CD4-positive, alpha-beta T cell (primary cell): ENCODE measurements at regions not wholly inside any gene's neighbourhood (a gene's known extent, or its start where the extent isn't known, plus 50 kb on each side); places are given as distances from the start of the nearest gene placed in this dataset.

Source experiments
- ATAC-seq: fragments of 200-7000 bp; cut with Tn5 transposase; one replicate; pipeline ENCODE4 v1.10.0; 2022; ENCODE audit warnings: mild to moderate bottlenecking; ENCODE audit not compliant: poor library complexity
- CTCF ChIA-PET: fragments of 350-600 bp; sonication (Branson Sonifier 250); formaldehyde crosslinking; loops from one replicate; lab custom pipeline; 2021; ENCODE audit warnings: antibody characterized with exemption, inconsistent platforms; lab: Charles Lee
- POLR2A ChIA-PET: fragments of 350-600 bp; sonication (Branson Sonifier 250); formaldehyde crosslinking; loops from one replicate; lab custom pipeline; 2021; ENCODE audit warnings: antibody characterized with exemption, inconsistent platforms; lab: Charles Lee
- DNase-seq, 14 experiments: peaks; one replicate each; pipeline ENCODE4 v3.0.0-alpha.2; 2013 to 2020; ENCODE audit warnings: mixed read lengths in 2 of 14
- H3K27ac ChIP-seq, 2 donors: one replicate each; pipeline versions ENCODE4 v1.5.1 to v1.7.0; 2013; ENCODE audit warnings: low read length in 2 of 2, low read depth in 1 of 2, mild to moderate bottlenecking in 1 of 2
- H3K27me3 ChIP-seq, 2 experiments: 1 replicate in 1 of 2; 2 replicates in 1 of 2; pipeline versions ENCODE4 v1.6.1 to v1.7.0; 2013; ENCODE audit warnings: low read length in 2 of 2, control low read depth in 1 of 2, mild to moderate bottlenecking in 1 of 2, moderate library complexity in 1 of 2; ENCODE audit not compliant: insufficient read depth in 2 of 2, control insufficient read depth in 1 of 2
- H3K36me3 ChIP-seq: one replicate; pipeline ENCODE4 v1.6.1; 2013; ENCODE audit warnings: low read length, control low read depth; ENCODE audit not compliant: insufficient read depth
- H3K4me1 ChIP-seq: one replicate; pipeline ENCODE4 v1.6.1; 2013; ENCODE audit warnings: low read length, control low read depth; ENCODE audit not compliant: insufficient read depth
- H3K4me3 ChIP-seq: one replicate; pipeline ENCODE4 v1.5.1; 2013; ENCODE audit warnings: mild to moderate bottlenecking, low read length, moderate library complexity
- H3K9me3 ChIP-seq, 2 experiments: 1 replicate in 1 of 2; 2 replicates in 1 of 2; pipeline versions ENCODE4 v1.6.1 to v1.7.0; 2013; ENCODE audit warnings: low read length in 2 of 2, mild to moderate bottlenecking in 2 of 2, control low read depth in 1 of 2, moderate library complexity in 1 of 2; ENCODE audit not compliant: control insufficient read depth in 1 of 2, insufficient read depth in 1 of 2
- H3K27ac Mint-ChIP-seq: one replicate; pipeline ENCODE4 v1.8.0; 2020; ENCODE audit warnings: mixed read lengths
- H3K27me3 Mint-ChIP-seq: one replicate; pipeline ENCODE4 v1.8.0; 2021; ENCODE audit warnings: mixed read lengths
- H3K36me3 Mint-ChIP-seq: one replicate; pipeline ENCODE4 v1.8.0; 2021; ENCODE audit warnings: low read depth, mixed read lengths
- H3K4me1 Mint-ChIP-seq: one replicate; pipeline ENCODE4 v1.8.0; 2021; ENCODE audit warnings: low read depth, mixed read lengths
- H3K4me3 Mint-ChIP-seq: one replicate; pipeline ENCODE4 v1.8.0; 2020; ENCODE audit warnings: mild to moderate bottlenecking, mixed read lengths
- H3K9me3 Mint-ChIP-seq: one replicate; pipeline ENCODE4 v1.8.0; 2020; ENCODE audit warnings: mixed read lengths
- CTCF ChIP-seq: fragments of 200-600 bp; IDR thresholded peaks from one replicate; pipeline ENCODE4 v1.8.0; 2022; ENCODE audit warnings: antibody characterized with exemption, mild to moderate bottlenecking
- intact Hi-C, 2 experiments: fragments of 100-400 bp; cut with DNase I in 1 of 2; cut with micrococcal nuclease in 1 of 2; formaldehyde crosslinking; loops; one replicate each; pipeline versions ENCODE4 v1.15.1 to v1.9.0; 2023 to 2025; cut with DNase I, micrococcal nuclease

DNA sequence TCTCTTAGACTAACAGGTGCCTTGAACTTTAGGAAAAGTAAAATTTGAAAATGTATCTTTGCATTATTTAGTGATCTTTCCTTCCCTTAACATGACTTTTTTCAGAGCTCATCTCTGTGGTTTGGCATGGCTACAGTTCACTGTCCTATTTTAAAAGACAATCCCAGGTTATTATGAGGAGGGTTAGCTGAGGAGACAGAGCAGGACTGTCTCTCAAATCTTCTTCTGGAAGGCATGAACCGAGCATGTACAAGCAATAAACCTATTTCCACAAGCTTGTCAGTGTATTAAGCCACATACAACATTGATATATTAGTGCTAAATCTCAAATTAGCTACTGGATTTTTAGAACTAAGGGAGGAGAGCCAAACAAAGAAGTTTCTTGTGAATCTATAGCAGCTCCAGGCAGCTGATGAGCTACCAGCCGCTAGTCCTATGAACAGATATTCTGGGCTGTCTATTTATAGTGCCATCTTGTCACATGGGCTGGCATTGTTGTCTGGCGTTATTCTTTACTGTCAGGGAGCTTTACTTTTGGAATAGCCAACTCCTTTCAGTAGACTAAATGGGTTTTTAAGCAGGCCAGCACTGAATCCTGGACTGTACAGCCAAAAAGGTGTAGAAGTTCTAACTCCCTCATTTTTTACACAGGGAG lies 171.2 kb upstream of the ACTBL2 start:
- TF ChIP-seq CTCF, result no peak
- no peak for DNase-seq
- POLR2A ChIA-PET, result no interaction called here
- H3K27me3 Mint-ChIP-seq, result peaks cover 8% of the 10 kb centered on the region
- H3K36me3 Mint-ChIP-seq, result no peaks in the 10 kb centered on the region
- CTCF ChIA-PET, result no interaction called here
- Histone ChIP-seq H3K27ac (no peak overlapping the region), H3K27me3 (no peaks in the 10 kb centered on the region), H3K4me1 (no peaks in the 10 kb centered on the region), H3K4me3 (no peak overlapping the region), H3K9me3 (no peaks in the 10 kb centered on the region), H3K36me3 (no peaks in the 10 kb centered on the region)
- no peak for ATAC-seq
- no peak overlapping the region for H3K4me3 Mint-ChIP-seq
- no peak overlapping the region for H3K27ac Mint-ChIP-seq
- intact Hi-C loops, result no loop called here
- peaks cover 5% of the 10 kb centered on the region for H3K9me3 Mint-ChIP-seq
- no peaks in the 10 kb centered on the region for H3K4me1 Mint-ChIP-seq

DNA sequence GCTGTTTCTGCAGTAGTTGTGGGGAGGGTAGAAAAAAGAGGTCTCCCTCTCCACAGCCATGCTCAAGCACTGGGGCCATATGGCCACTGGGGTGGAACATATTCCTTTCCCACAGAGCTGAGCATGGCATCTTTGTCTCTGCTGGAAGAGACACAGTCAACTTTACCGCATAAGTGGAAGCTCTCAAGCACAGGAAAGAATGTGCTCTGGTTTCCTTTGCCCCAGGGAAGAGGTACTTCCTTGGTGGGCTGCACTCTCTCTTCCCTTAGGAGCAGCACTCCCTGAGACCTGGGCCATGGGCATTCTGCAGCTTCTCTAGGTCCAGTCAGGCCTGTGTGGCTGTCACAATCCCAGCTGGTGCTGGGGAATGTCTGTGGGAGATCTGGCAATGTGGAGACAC lies 168.5 kb upstream of the ACTBL2 start:
- H3K4me1 Mint-ChIP-seq, result no peaks in the 10 kb centered on the region
- H3K9me3 ChIP-seq, result no peaks in the 10 kb centered on the region
- peaks cover 15% of the 10 kb centered on the region for H3K27me3 Mint-ChIP-seq
- peaks cover 13% of the 10 kb centered on the region for H3K9me3 Mint-ChIP-seq
- H3K4me3 ChIP-seq, result no peak overlapping the region
- H3K27ac Mint-ChIP-seq, result no peak overlapping the region
- ChIA-PET CTCF (no interaction called here), POLR2A (interaction anchor here (0.5 kb wide), 1 partner anchor 312 kb away, joined by 3 read pairs; no protein-coding TSS in a partner anchor)
- no peak for ATAC-seq
- no peaks in the 10 kb centered on the region for H3K4me1 ChIP-seq
- H3K36me3 Mint-ChIP-seq, result no peaks in the 10 kb centered on the region
- H3K4me3 Mint-ChIP-seq, result no peak overlapping the region
- H3K36me3 ChIP-seq, result no peaks in the 10 kb centered on the region
- H3K27ac ChIP-seq, result no peak overlapping the region
- no peak for DNase-seq
- no peak for TF ChIP-seq CTCF
- intact Hi-C loops, result loop anchor here (2.0 kb wide), 2 partner anchors 810 to 812 kb away; partner anchors contain the start of gene PLK2 (in 1 of the 2)
- H3K27me3 ChIP-seq, result no peaks in the 10 kb centered on the region

DNA sequence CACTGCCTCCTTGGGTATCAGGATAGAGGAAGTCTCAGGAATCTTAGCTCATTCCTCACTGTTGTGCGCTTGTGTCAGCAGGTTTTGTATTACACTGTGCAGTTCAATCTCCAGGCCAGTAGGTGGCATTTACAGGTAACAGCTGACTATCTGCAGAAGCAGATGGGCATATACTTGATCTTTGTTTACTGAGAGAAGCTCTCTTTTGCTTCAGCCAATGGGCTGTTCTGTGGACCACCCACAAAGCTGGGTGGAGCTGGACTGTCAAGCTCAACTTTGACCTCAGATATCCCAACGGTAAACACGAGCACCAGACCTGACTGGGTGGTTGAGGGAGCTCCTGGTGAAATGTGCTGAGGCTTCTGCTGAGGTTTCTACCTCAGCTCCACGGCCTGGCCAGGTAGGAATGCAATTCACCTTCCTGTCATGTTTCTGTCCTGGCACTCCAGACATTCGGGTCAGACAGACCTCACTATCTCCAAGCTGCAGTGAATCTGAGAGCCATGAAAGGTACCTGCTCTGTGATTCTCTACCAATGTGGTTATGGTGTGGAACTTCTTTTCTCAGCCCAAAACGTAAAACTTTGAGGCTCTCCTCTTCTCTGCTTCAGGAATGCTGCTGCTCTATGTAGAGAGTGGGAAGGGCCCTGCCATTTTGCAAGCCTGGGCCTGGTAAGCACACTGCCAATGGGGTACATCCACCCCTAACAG lies 167.9 kb upstream of the ACTBL2 start:
- intact Hi-C loops, result loop anchor here (2.0 kb wide), 2 partner anchors 810 to 812 kb away; partner anchors contain the start of gene PLK2 (in 1 of the 2)
- ChIA-PET POLR2A (interaction anchor here (0.5 to 1.2 kb wide), 2 partner anchors 312 to 810 kb away, joined by 3 to 4 read pairs; partner anchors contain the start of gene PLK2), CTCF (interaction anchor here (1.3 kb wide), 1 partner anchor 8 kb away, joined by 3 read pairs; no protein-coding TSS in a partner anchor)
- no peaks in the 10 kb centered on the region for H3K4me1 Mint-ChIP-seq
- H3K36me3 Mint-ChIP-seq, result no peaks in the 10 kb centered on the region
- Histone ChIP-seq H3K27ac (no peak overlapping the region), H3K9me3 (no peaks in the 10 kb centered on the region), H3K4me1 (no peaks in the 10 kb centered on the region), H3K4me3 (no peak overlapping the region), H3K27me3 (no peaks in the 10 kb centered on the region), H3K36me3 (no peaks in the 10 kb centered on the region)
- no peak overlapping the region for H3K27ac Mint-ChIP-seq
- H3K4me3 Mint-ChIP-seq, result no peak overlapping the region
- DNase-seq (peak in 5 of 14 experiments; percentile 1 to 37 (median 30)), ATAC-seq (no peak)
- TF ChIP-seq CTCF, result peak; percentile 64
- peaks cover 15% of the 10 kb centered on the region for H3K27me3 Mint-ChIP-seq
- peaks cover 13% of the 10 kb centered on the region for H3K9me3 Mint-ChIP-seq
